GM12878 (cell line): ENCODE measurements at regions not wholly inside any gene's neighbourhood (a gene's known extent, or its start where the extent isn't known, plus 50 kb on each side); places are given as distances from the start of the nearest gene placed in this dataset.
A peak's percentile ranks its signal among the peaks of the same experiment; 100 is the strongest.

ENCODE experiments used
- ATAC-seq: fragments of 200-7000 bp; cut with Tn5 transposase; 3 replicates; pipeline ENCODE4 v1.9.1; 2020; ENCODE audit warnings: mild to moderate bottlenecking, moderate library complexity
- BruUV-seq: library from RNA; stranded (reverse); fragments of 400-500 nt; replicated peaks from 2 replicates; lab custom pipeline; 2021; lab: Mats Ljungman, UMichigan
- CTCF ChIA-PET: fragments of 300-600 bp; sonication (Branson Sonifier 250); formaldehyde crosslinking; extraction: SDS; loops from one replicate; lab custom pipeline; 2021; ENCODE audit warnings: inconsistent platforms; lab: Yijun Ruan, JAX
- POLR2A ChIA-PET: fragments of 350-600 bp; formaldehyde crosslinking; extraction: SDS; loops from one replicate; lab custom pipeline; 2021; ENCODE audit warnings: inconsistent platforms; lab: Charles Lee
- RAD21 ChIA-PET: fragments of 300-600 bp; sonication (Branson Sonifier 250); formaldehyde crosslinking; loops from one replicate; lab custom pipeline; 2023; ENCODE audit warnings: antibody characterized with exemption; ENCODE audit not compliant: unreplicated experiment; lab: Charles Lee
- SMC1A ChIA-PET: fragments of 300-600 bp; sonication (Branson Sonifier 250); formaldehyde crosslinking; loops from one replicate; lab custom pipeline; 2023; ENCODE audit not compliant: unreplicated experiment, uncharacterized antibody; lab: Charles Lee
- DNase-seq: peaks from one replicate; pipeline ENCODE4 v3.0.0-alpha.2; 2011; ENCODE audit warnings: low read depth, low spot score
- FAIRE-seq: peaks from 3 replicates; lab custom pipeline; 2011; peaks lifted over from hg19 to GRCh38; lab: Jason Lieb, UNC
- H2AFZ ChIP-seq: 2 replicates; pipeline ENCODE4 v1.6.0; 2011; ENCODE audit warnings: low read depth, low read length, control low read depth; ENCODE audit not compliant: control insufficient read depth
- H3K27ac ChIP-seq: 2 replicates; pipeline ENCODE4 v1.5.1; 2011; ENCODE audit warnings: control low read depth; ENCODE audit not compliant: control insufficient read depth, insufficient read depth
- H3K27me3 ChIP-seq, 2 experiments: replicated peaks in 1 of 2; 2 replicates each; pipeline versions ENCODE4 v1.6.0 to v1.6.1; 2011; ENCODE audit warnings: low read length in 1 of 2; ENCODE audit not compliant: control insufficient read depth in 2 of 2, insufficient read depth in 2 of 2
- H3K36me3 ChIP-seq, 2 experiments: 2 replicates each; pipeline ENCODE4 v1.5.1; 2011; ENCODE audit warnings: low read length in 1 of 2; ENCODE audit not compliant: control insufficient read depth in 2 of 2, insufficient read depth in 2 of 2
- H3K4me1 ChIP-seq: 2 replicates; pipeline ENCODE4 v1.6.1; 2011; ENCODE audit warnings: mild to moderate bottlenecking, low read length, moderate library complexity, mixed read lengths; ENCODE audit not compliant: control insufficient read depth, insufficient read depth
- H3K4me2 ChIP-seq: 2 replicates; pipeline ENCODE4 v1.6.0; 2011; ENCODE audit warnings: control low read depth; ENCODE audit not compliant: control insufficient read depth, insufficient read depth
- H3K4me3 ChIP-seq: fragments of 200-600 bp; sonication (generic); 2 replicates; pipeline ENCODE4 v1.5.1; 2016
- H3K79me2 ChIP-seq: 2 replicates; pipeline ENCODE4 v1.6.0; 2011; ENCODE audit warnings: low read length; ENCODE audit not compliant: control insufficient read depth, insufficient read depth
- H3K9ac ChIP-seq: 2 replicates; pipeline ENCODE4 v1.8.0; 2011; ENCODE audit warnings: low read length, control low read depth, mixed read lengths; ENCODE audit not compliant: control insufficient read depth, insufficient read depth
- H3K9me3 ChIP-seq: replicated peaks from 3 replicates; pipeline ENCODE4 v1.5.1; 2011; ENCODE audit warnings: mild to moderate bottlenecking, low read length; ENCODE audit not compliant: control insufficient read depth, insufficient read depth
- H4K20me1 ChIP-seq: 2 replicates; pipeline ENCODE4 v1.6.0; 2011; ENCODE audit not compliant: control insufficient read depth, insufficient read depth
- ATF2 ChIP-seq: IDR thresholded peaks from 2 replicates; pipeline ENCODE4 v1.6.1; 2012; ENCODE audit warnings: low read length, inconsistent platforms
- ESRRA ChIP-seq: IDR thresholded peaks from 2 replicates; pipeline ENCODE4 v1.6.1; 2012; ENCODE audit warnings: mild to moderate bottlenecking, low read length, improper control_type of control experiment
- KLF5 ChIP-seq: fragments of 450-650 bp; IDR thresholded peaks from 2 replicates; pipeline ENCODE4 v1.6.1; 2014; ENCODE audit warnings: mild to moderate bottlenecking; ENCODE audit not compliant: partially characterized antibody
- MEF2B ChIP-seq: fragments of 450-650 bp; IDR thresholded peaks from 2 replicates; pipeline ENCODE4 v1.6.1; 2018; ENCODE audit warnings: mild to moderate bottlenecking, moderate library complexity; ENCODE audit not compliant: partially characterized antibody, poor library complexity, severe bottlenecking
- MLLT1 ChIP-seq: fragments of 450-650 bp; IDR thresholded peaks from 2 replicates; pipeline ENCODE4 v1.6.1; 2016; ENCODE audit warnings: mild to moderate bottlenecking
- NFYA ChIP-seq: IDR thresholded peaks from 2 replicates; pipeline ENCODE4 v1.6.1; 2011; ENCODE audit warnings: low read depth, mild to moderate bottlenecking, low read length, improper control_type of control experiment, borderline replicate concordance
- NR2C1 ChIP-seq: fragments of 450-650 bp; IDR thresholded peaks from 2 replicates; pipeline ENCODE4 v1.6.1; 2017; ENCODE audit warnings: antibody characterized with exemption, mild to moderate bottlenecking, moderate library complexity
- SPI1 ChIP-seq: IDR thresholded peaks from 2 replicates; pipeline ENCODE4 v1.6.1; 2011; ENCODE audit warnings: low read depth, mild to moderate bottlenecking, low read length, moderate library complexity, borderline replicate concordance; ENCODE audit not compliant: insufficient read depth
- WGBS: methylation state at CpG from one replicate; pipeline ENCODE4 v1.1.6; 2016; ENCODE audit warnings: low lambda C conversion rate; ENCODE audit not compliant: insufficient replicate concordance, insufficient coverage; ENCODE audit errors: missing lambda C conversion rate; 5-methylcytosine and 5-hydroxymethylcytosine counted together
- in situ Hi-C: fragments of 300-500 bp; cut with MboI; formaldehyde crosslinking; loops from 9 replicates; pipeline ENCODE4 v1.14.3; 2018; ENCODE audit warnings: mixed read lengths
- intact Hi-C: fragments of 100-400 bp; cut with micrococcal nuclease; formaldehyde crosslinking; loops from one replicate; pipeline ENCODE4 v1.14.2; 2022; ENCODE audit not compliant: unreplicated experiment

- H3K4me3 ChIP-seq = no peak overlapping the region
- H3K27me3 ChIP-seq = no peaks in the 10 kb centered on the region
- intact Hi-C loops (no loop called here), in situ Hi-C loops (no loop called here)
- TF ChIP-seq KLF5 = no peak
- TF ChIP-seq MEF2B = no peak
- no peak for TF ChIP-seq NR2C1
- peak; percentile 63; the same call in 1 of the 2 replicates for TF ChIP-seq SPI1
- TF ChIP-seq MLLT1 = no peak
- TF ChIP-seq ATF2 = no peak
- TF ChIP-seq ESRRA = no peak
- TF ChIP-seq NFYA = no peak
- RAD21 ChIA-PET = interaction anchor here (0.9 kb wide), 1 partner anchor 176 kb away, joined by 3 read pairs; no protein-coding TSS in a partner anchor
- 25% methylated on average over 8 of the region's 8 CpGs for WGBS
- CTCF ChIA-PET = interaction anchor here (1.2 to 2.7 kb wide), 2 partner anchors 9 to 17 kb away, joined by 3 to 10 read pairs; no protein-coding TSS in a partner anchor
- H4K20me1 ChIP-seq = no peaks in the 10 kb centered on the region
- no peak overlapping the region for H3K27ac ChIP-seq
- H3K9ac ChIP-seq = no peak overlapping the region
- no peaks in the 10 kb centered on the region for H3K79me2 ChIP-seq
- H3K4me2 ChIP-seq = no peak overlapping the region
- POLR2A ChIA-PET = no interaction called here
- H3K4me1 ChIP-seq = no peaks in the 10 kb centered on the region
- no peaks in the 10 kb centered on the region for H3K9me3 ChIP-seq
- ATAC-seq (no peak), FAIRE-seq (no peak), DNase-seq (no peak)
- no peaks in the 10 kb centered on the region for H3K36me3 ChIP-seq
- no TSS peak for BruUV-seq
- no peak overlapping the region for H2AFZ ChIP-seq
- SMC1A ChIA-PET = interaction anchor here (1.0 kb wide), 1 partner anchor 8 kb away, joined by 3 read pairs; no protein-coding TSS in a partner anchor
Observed at GRCh38 chr1:18573170-18573569, 57.5 kb upstream of the PAX7 start.
